HG03103 (cell line): ENCODE measurements at regions not wholly inside any gene's neighbourhood (a gene's known extent, or its start where the extent isn't known, plus 50 kb on each side); places are given as distances from the start of the nearest gene placed in this dataset.

Experiments
- ATAC-seq: cut with Tn5 transposase; IDR thresholded peaks from one replicate; pipeline ENCODE4 v1.9.1; 2021; ENCODE audit warnings: low read depth; ENCODE audit not compliant: unreplicated experiment

GRCh38 chr12:13772264-13772663, 209.1 kb downstream of the GRIN2B start:
- ATAC-seq: no peak

GRCh38 chr12:13770576-13770975, 210.8 kb downstream of the GRIN2B start:
- ATAC-seq: no peak

- ATAC-seq: no peak
Observed at GRCh38 chr12:13769966-13770365, 211.4 kb downstream of the GRIN2B start.

- no peak for ATAC-seq
Observed at GRCh38 chr12:13769273-13769672, 212.1 kb downstream of the GRIN2B start.

- ATAC-seq: no peak
Observed at GRCh38 chr12:13764748-13765147, 216.7 kb downstream of the GRIN2B start.

GRCh38 chr12:13749389-13749788, 232.0 kb downstream of the GRIN2B start:
- no peak for ATAC-seq

- no peak for ATAC-seq
Observed at GRCh38 chr12:13745111-13745860, 236.1 kb downstream of the GRIN2B start.

- ATAC-seq: no peak
Observed at GRCh38 chr12:13744561-13744960, 236.8 kb downstream of the GRIN2B start.

DNA sequence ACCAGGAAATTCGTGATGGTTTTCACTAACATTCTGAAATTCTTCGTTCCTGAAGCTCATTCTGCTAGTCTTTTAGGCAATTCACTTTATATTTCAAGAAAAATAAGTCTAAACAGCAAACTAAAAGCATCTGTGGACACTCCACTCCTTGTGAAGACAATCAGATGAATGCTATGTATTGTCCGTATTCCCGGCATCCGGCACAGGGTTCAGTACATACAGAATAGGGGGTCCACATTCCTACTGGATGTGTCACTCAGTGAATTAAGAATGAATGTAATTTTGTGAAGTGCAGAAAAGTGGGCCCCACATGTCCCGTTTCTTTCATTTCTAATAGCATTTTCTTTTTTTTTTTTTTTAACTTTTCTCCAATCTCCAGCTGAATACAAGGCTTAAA, 241.3 kb downstream of the GRIN2B start:
- ATAC-seq: no peak

DNA sequence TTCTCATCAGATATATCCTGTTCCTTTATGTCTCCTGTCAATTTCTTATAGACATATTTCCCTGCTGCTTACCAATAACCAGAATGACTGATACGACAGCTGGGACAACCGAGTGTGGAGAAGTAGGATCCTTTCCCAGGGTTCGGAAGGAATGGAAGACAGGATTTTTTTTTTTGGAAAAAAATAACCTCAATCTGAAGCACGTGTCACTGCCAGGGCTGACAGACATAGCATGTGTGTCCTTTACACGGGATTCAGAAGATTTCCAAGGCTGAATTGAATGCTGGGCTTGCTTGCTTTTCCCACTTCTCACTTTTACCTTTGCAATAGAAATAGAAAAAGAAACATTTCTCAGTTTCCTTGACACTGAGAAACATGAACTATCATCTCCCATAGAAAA, 245.7 kb downstream of the GRIN2B start:
- ATAC-seq: no peak

GRCh38 chr12:13734584-13735152, 246.7 kb downstream of the GRIN2B start:
- ATAC-seq: no peak

DNA sequence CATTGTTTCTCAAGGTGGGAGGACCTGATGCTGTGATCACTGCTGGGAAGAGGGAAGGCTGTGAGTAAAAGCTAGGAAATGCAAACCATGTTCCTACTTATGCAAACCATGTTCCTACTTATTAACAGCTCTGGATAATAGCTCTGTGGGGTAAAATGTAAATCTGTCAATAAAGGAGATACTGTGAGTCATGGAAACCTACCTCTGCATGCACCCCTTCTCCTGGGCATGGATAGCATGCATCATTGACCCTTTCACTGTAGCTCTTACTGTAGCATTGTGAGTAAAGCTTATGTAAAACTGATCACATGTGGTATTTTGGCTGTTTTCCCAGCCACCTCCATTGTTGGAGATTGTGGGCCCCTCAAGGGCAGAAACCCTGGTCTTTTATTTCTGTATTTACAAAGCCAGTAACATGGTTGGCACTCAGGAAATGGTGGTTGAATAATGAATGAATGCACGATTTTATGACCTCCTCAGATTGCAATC, 253.7 kb downstream of the GRIN2B start:
- ATAC-seq: no peak

- ATAC-seq: no peak
Observed at GRCh38 chr12:13725049-13725448, 256.4 kb downstream of the GRIN2B start.

DNA sequence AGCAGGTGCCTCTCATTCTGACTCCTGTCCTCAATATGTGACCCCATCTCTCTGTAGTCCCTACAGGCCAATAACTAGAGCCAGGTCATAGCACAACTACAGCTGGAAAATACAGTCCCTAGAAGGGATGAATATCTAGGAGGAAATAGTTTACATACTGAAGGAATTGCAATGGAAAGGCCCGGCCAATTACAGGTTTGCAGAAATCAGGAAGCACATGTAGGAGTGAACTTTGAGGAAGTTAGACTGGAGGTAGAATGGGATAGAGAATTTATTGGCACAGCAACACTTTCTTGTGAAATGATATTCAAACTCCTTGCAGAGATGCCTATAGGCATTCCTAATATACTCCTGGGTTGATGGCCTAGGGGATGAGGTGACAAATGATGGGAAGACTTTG, 257.3 kb downstream of the GRIN2B start:
- ATAC-seq: no peak

DNA sequence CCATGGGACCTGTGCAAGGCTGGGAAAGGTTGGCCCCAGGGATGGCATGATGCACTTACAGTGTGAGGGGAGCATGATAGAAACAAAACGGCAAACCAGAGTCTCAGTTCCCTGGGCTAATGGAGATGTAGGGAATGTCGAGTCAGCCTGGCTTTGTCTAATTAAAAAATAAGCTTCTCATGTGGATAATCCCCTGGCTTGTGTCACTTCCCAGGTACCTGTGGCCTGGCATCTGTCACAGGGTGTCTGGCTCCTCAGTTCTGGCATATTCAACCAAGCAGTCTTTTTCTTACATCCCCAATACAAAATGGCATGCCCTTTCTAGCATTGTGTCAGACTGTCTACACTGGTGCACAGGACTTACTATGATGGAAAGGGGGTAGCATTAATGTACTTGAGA, 261.4 kb downstream of the GRIN2B start:
- ATAC-seq: no peak

GRCh38 chr12:13718271-13718670, 263.1 kb downstream of the GRIN2B start:
- no peak for ATAC-seq

DNA sequence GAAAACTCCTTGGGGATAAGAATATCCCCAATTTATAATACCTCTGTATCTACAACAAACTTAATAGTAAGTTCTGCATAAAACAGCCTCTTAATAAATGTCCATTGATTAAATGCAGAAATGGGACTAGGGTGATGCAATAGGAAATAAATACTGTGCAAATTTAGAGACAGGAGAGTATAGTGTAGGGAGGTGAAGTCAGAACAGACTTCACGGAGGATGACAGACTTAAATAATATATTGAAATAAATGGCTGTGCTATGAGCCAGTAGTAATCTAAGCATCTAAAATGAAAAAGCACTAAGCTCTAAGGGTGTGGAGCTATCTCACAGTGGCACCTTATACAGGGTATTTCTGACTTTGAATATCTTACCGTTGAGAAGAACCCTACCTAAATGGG, 265.3 kb downstream of the GRIN2B start:
- no peak for ATAC-seq

GRCh38 chr12:13713556-13714410, 267.6 kb downstream of the GRIN2B start:
- ATAC-seq: no peak

DNA sequence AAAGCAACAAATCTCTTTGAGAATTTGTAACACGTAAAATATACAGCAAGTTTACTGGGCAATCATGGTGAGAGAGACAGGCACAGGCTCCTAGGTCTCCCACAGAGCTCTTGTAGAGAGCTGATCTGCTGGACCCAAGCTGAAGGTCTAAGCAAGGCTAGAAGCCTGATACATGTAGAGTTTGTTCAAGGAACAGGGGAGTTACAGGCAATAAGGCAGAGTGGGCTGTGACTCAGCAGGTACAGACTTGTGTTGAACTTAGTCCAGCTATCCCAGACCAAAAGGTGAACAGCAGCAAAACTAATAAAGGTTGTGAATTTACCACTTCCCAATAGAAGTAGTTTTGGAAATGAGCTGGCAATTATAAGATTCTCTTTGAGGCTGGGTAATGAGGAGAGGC, 273.6 kb downstream of the GRIN2B start:
- ATAC-seq: no peak

GRCh38 chr12:13702381-13702780, 279.0 kb downstream of the GRIN2B start:
- no peak for ATAC-seq

GRCh38 chr12:13701502-13701901, 279.9 kb downstream of the GRIN2B start:
- no peak for ATAC-seq
